OCI-LY7 (cell line): ENCODE measurements at regions not wholly inside any gene's neighbourhood (a gene's known extent, or its start where the extent isn't known, plus 50 kb on each side); places are given as distances from the start of the nearest gene placed in this dataset.

Experiments used
- BruUV-seq: library from RNA; stranded (reverse); fragments of 400-500 nt; replicated peaks from 2 replicates; lab custom pipeline; 2021; lab: Mats Ljungman, UMichigan
- CTCF ChIA-PET: fragments of 300-600 bp; sonication (Branson Sonifier 250); formaldehyde crosslinking; loops from one replicate; lab custom pipeline; 2022; ENCODE audit warnings: antibody characterized with exemption; ENCODE audit not compliant: unreplicated experiment; lab: Charles Lee
- POLR2A ChIA-PET: fragments of 300-600 bp; sonication (Branson Sonifier 250); formaldehyde crosslinking; loops from one replicate; lab custom pipeline; 2022; ENCODE audit warnings: antibody characterized with exemption; lab: Charles Lee
- DNase-seq: peaks from one replicate; pipeline ENCODE4 v3.0.0-alpha.2; 2015; ENCODE audit warnings: low spot score
- H2AFZ ChIP-seq: fragments of 200-600 bp; sonication (generic), shearing (Covaris generic); 2 replicates; pipeline ENCODE4 v1.6.1; 2014; ENCODE audit warnings: mild to moderate bottlenecking, antibody characterized with exemption, low read length, moderate library complexity
- H3K27ac ChIP-seq: fragments of 200-600 bp; sonication (generic); 2 replicates; pipeline ENCODE4 v1.5.1; 2014; ENCODE audit warnings: mixed run types, low read depth, mild to moderate bottlenecking, moderate library complexity, low read length, inconsistent platforms; ENCODE audit not compliant: poor library complexity, severe bottlenecking
- H3K36me3 ChIP-seq: fragments of 200-600 bp; sonication (generic); 2 replicates; pipeline ENCODE4 v1.6.1; 2014; ENCODE audit warnings: mild to moderate bottlenecking, antibody characterized with exemption, low read length, moderate library complexity, mixed read lengths; ENCODE audit not compliant: insufficient read depth
- H3K4me1 ChIP-seq: fragments of 200-600 bp; sonication (generic); 2 replicates; pipeline ENCODE4 v1.5.1; 2014; ENCODE audit warnings: mild to moderate bottlenecking, low read length; ENCODE audit not compliant: insufficient read depth, poor library complexity, severe bottlenecking
- H3K4me2 ChIP-seq: fragments of 200-600 bp; sonication (generic); 2 replicates; pipeline ENCODE4 v1.6.1; 2014; ENCODE audit warnings: mild to moderate bottlenecking, low read length
- H3K4me3 ChIP-seq: fragments of 200-600 bp; sonication (generic); 2 replicates; pipeline ENCODE4 v1.5.1; 2014; ENCODE audit warnings: mild to moderate bottlenecking, low read depth, low read length; ENCODE audit not compliant: poor library complexity, severe bottlenecking
- H3K79me2 ChIP-seq: fragments of 200-600 bp; sonication (generic); 2 replicates; pipeline ENCODE4 v1.6.1; 2016; ENCODE audit warnings: low read depth, mild to moderate bottlenecking, low read length, moderate library complexity, mixed read lengths; ENCODE audit not compliant: insufficient read depth
- H3K9me2 ChIP-seq: fragments of 200-600 bp; sonication (generic); 2 replicates; pipeline ENCODE4 v1.6.1; 2016; ENCODE audit warnings: mild to moderate bottlenecking, low read length, mixed read lengths; ENCODE audit not compliant: insufficient read depth
- H3K9me3 ChIP-seq: fragments of 200-600 bp; sonication (generic); 2 replicates; pipeline ENCODE4 v1.6.1; 2014; ENCODE audit warnings: mild to moderate bottlenecking, mixed run types, low read length, mixed read lengths
- H4K20me1 ChIP-seq: fragments of 200-600 bp; sonication (generic); 2 replicates; pipeline ENCODE4 v1.6.1; 2014; ENCODE audit warnings: mild to moderate bottlenecking, antibody characterized with exemption, low read length, moderate library complexity, mixed read lengths; ENCODE audit not compliant: insufficient read depth
- CTCF ChIP-seq: fragments of 200-600 bp; sonication (generic); conservative IDR thresholded peaks from 2 replicates; pipeline ENCODE4 v1.5.1; 2014; ENCODE audit warnings: mild to moderate bottlenecking, antibody characterized with exemption, low read length, moderate library complexity, mixed read lengths
- EZH2phosphoT487 ChIP-seq: fragments of 200-600 bp; sonication (generic); IDR thresholded peaks from 2 replicates; pipeline ENCODE4 v1.6.1; 2018; ENCODE audit warnings: low read depth, borderline replicate concordance, mild to moderate bottlenecking, mixed run types, antibody characterized with exemption, low read length, moderate library complexity, mixed read lengths
- intact Hi-C: fragments of 100-400 bp; cut with micrococcal nuclease; formaldehyde crosslinking; loops from one replicate; pipeline ENCODE4 v1.10.0; 2022; ENCODE audit not compliant: unreplicated experiment

GRCh38 chr11:130814440-130815096 lies 101.7 kb downstream of the SNX19 start:
- H3K4me2 ChIP-seq = no peak overlapping the region
- DNase-seq = no peak
- H4K20me1 ChIP-seq = no peaks in the 10 kb centered on the region
- intact Hi-C loops = no loop called here
- TF ChIP-seq EZH2phosphoT487 (no peak), CTCF (no peak)
- H3K9me2 ChIP-seq = no peaks in the 10 kb centered on the region
- H2AFZ ChIP-seq = no peak overlapping the region
- POLR2A ChIA-PET = no interaction called here
- no peaks in the 10 kb centered on the region for H3K79me2 ChIP-seq
- no peaks in the 10 kb centered on the region for H3K9me3 ChIP-seq
- no TSS peak for BruUV-seq
- H3K4me1 ChIP-seq = no peaks in the 10 kb centered on the region
- H3K27ac ChIP-seq = no peak overlapping the region
- H3K36me3 ChIP-seq = no peaks in the 10 kb centered on the region
- no peak overlapping the region for H3K4me3 ChIP-seq
- CTCF ChIA-PET = no interaction called here

GRCh38 chr11:130815097-130815802 lies 101.0 kb downstream of the SNX19 start:
- H3K9me3 ChIP-seq = no peaks in the 10 kb centered on the region
- no TSS peak for BruUV-seq
- H3K27ac ChIP-seq = no peak overlapping the region
- H3K79me2 ChIP-seq = no peaks in the 10 kb centered on the region
- no peaks in the 10 kb centered on the region for H3K9me2 ChIP-seq
- H3K4me2 ChIP-seq = no peak overlapping the region
- no peak overlapping the region for H2AFZ ChIP-seq
- no peak overlapping the region for H3K4me3 ChIP-seq
- no peak for TF ChIP-seq EZH2phosphoT487
- TF ChIP-seq CTCF = no peak
- intact Hi-C loops = no loop called here
- ChIA-PET CTCF (no interaction called here), POLR2A (interaction anchor here (0.6 to 0.7 kb wide), 3 partner anchors 135 to 1077 kb away, joined by 3 read pairs; no protein-coding TSS in a partner anchor)
- DNase-seq = no peak
- H4K20me1 ChIP-seq = no peaks in the 10 kb centered on the region
- H3K36me3 ChIP-seq = no peaks in the 10 kb centered on the region
- H3K4me1 ChIP-seq = no peaks in the 10 kb centered on the region

GRCh38 chr11:130815956-130816355 lies 100.3 kb downstream of the SNX19 start:
- CTCF ChIA-PET = no interaction called here

More at GRCh38 chr11:130815956-130816355, 100.3 kb downstream of the SNX19 start:
- Histone ChIP-seq H3K36me3 (no peaks in the 10 kb centered on the region), H3K4me3 (no peak overlapping the region), H3K4me1 (no peaks in the 10 kb centered on the region), H3K4me2 (no peak overlapping the region), H3K9me3 (no peaks in the 10 kb centered on the region), H3K27ac (no peak overlapping the region), H4K20me1 (no peaks in the 10 kb centered on the region), H3K9me2 (no peaks in the 10 kb centered on the region), H2AFZ (no peak overlapping the region), H3K79me2 (no peaks in the 10 kb centered on the region)
- TF ChIP-seq CTCF = no peak
- TF ChIP-seq EZH2phosphoT487 = no peak
- no peak for DNase-seq
- POLR2A ChIA-PET = interaction anchor here (0.6 kb wide), 1 partner anchor 198 kb away, joined by 3 read pairs; no protein-coding TSS in a partner anchor
- intact Hi-C loops = no loop called here
- BruUV-seq = no TSS peak
